ENCODE measurements at regions not wholly inside any gene's neighbourhood (a gene's known extent, or its start where the extent isn't known, plus 50 kb on each side); places are given as distances from the start of the nearest gene placed in this dataset.

GRCh38 chr2:34475156-34475555 lies 876.1 kb upstream of the FAM98A start:
- TF ChIP-seq CTCF (conservative IDR thresholded peaks at IDR 0.05; ENCODE audit: control insufficient read depth, insufficient read depth, low read depth, low read length), result no peak
- no peak overlapping the region for H3K4me3 ChIP-seq (ENCODE audit: control insufficient read depth, low read depth, low read length)
- DNase-seq (ENCODE audit: low read depth), result no peak

- no peak for DNase-seq (ENCODE audit: low read depth)
- no peak overlapping the region for H3K4me3 ChIP-seq (ENCODE audit: control insufficient read depth, low read depth, low read length)
- TF ChIP-seq CTCF (conservative IDR thresholded peaks at IDR 0.05; ENCODE audit: control insufficient read depth, insufficient read depth, low read depth, low read length), result no peak
These were observed 875.5 kb upstream of the FAM98A start for GRCh38 chr2:34474646-34475045.

DNA sequence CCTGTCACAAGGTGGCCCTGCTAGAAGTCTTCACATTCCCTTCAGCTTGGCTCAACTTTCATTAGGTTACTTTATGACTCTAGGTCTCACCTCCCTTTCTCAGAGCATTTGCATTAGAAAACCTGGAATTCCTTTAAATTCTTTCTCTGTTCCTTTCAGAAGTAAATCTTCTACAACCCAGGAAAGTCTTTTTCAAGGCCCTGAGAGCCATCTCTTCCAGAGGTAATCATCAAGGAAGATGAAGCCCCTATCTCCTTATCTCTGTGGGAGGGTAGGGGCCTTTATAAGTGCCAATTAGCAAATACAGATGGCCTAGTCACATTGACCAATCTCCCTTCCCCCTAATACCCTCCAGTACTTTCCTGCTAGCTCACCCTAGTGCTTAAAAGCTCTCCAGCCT lies 848.0 kb upstream of the FAM98A start:
- DNase-seq (ENCODE audit: low read depth), result no peak
- H3K4me3 ChIP-seq (ENCODE audit: control insufficient read depth, low read depth, low read length), result no peak overlapping the region
- TF ChIP-seq CTCF (conservative IDR thresholded peaks at IDR 0.05; ENCODE audit: control insufficient read depth, insufficient read depth, low read depth, low read length), result no peak

DNA sequence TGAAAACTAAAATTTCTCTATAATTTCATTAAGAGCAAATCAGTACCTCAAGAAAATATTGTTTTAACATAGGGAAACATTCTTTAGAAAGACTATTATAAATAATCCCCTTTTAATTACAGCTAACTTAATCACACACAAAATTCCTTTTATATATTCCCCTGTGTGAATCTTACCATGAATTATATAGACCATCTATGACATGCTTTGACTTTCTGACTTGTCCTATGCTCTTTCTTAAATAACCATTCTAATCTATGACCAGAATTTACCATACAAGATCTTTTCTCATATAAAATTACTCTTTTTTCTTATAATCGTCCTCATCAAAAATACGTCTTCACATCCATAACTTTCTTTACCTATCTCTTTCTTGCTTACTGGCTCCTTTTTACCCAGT lies 824.2 kb upstream of the FAM98A start:
- no peak for TF ChIP-seq CTCF (conservative IDR thresholded peaks at IDR 0.05; ENCODE audit: control insufficient read depth, insufficient read depth, low read depth, low read length)
- peak; percentile 2 for DNase-seq (ENCODE audit: low read depth)
- no peak overlapping the region for H3K4me3 ChIP-seq (ENCODE audit: control insufficient read depth, low read depth, low read length)

- H3K4me3 ChIP-seq (ENCODE audit: control insufficient read depth, low read depth, low read length), result no peak overlapping the region
- no peak for DNase-seq (ENCODE audit: low read depth)
- no peak for TF ChIP-seq CTCF (conservative IDR thresholded peaks at IDR 0.05; ENCODE audit: control insufficient read depth, insufficient read depth, low read depth, low read length)
These were observed 820.8 kb upstream of the FAM98A start for GRCh38 chr2:34419856-34420255.

DNA sequence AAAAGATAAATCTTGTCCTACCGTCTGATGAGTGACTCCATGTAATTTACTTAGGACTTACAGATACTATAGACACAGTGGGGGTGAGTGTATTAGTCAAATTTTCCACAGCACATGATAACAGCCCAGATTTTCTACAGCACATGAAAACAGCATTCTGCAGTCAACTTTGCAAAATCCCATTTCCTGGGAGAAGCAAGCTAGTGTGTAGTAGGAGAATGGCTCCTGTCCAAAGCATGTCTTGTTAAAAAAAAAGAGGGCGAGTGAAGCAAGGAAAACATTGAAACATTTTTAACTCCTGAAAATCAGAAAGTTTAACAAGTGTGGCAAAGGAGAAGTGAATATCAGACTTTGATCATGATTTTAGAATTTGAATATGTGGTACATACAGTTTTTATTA lies 817.8 kb upstream of the FAM98A start:
- no peak overlapping the region for H3K4me3 ChIP-seq (ENCODE audit: control insufficient read depth, low read depth, low read length)
- TF ChIP-seq CTCF (conservative IDR thresholded peaks at IDR 0.05; ENCODE audit: control insufficient read depth, insufficient read depth, low read depth, low read length), result no peak
- DNase-seq (ENCODE audit: low read depth), result no peak

GRCh38 chr2:34414856-34415255 lies 815.8 kb upstream of the FAM98A start:
- H3K4me3 ChIP-seq (ENCODE audit: control insufficient read depth, low read depth, low read length), result no peak overlapping the region
- no peak for DNase-seq (ENCODE audit: low read depth)
- TF ChIP-seq CTCF (conservative IDR thresholded peaks at IDR 0.05; ENCODE audit: control insufficient read depth, insufficient read depth, low read depth, low read length), result no peak
